B cell (primary cell): ENCODE measurements at regions not wholly inside any gene's neighbourhood (a gene's known extent, or its start where the extent isn't known, plus 50 kb on each side); places are given as distances from the start of the nearest gene placed in this dataset.

Experiments used
- ATAC-seq: fragments of 200-7000 bp; cut with Tn5 transposase; one replicate; pipeline ENCODE4 v1.10.0; 2021; ENCODE audit warnings: low read depth, mild to moderate bottlenecking, moderate number of reproducible peaks, moderate library complexity
- CTCF ChIA-PET: fragments of 350-600 bp; sonication (Branson Sonifier 250); formaldehyde crosslinking; loops from one replicate; lab custom pipeline; 2021; ENCODE audit warnings: antibody characterized with exemption, inconsistent platforms; lab: Charles Lee
- POLR2A ChIA-PET: fragments of 350-600 bp; sonication (Branson Sonifier 250); formaldehyde crosslinking; loops from one replicate; lab custom pipeline; 2021; ENCODE audit warnings: antibody characterized with exemption; lab: Charles Lee
- DNase-seq: peaks from one replicate; pipeline ENCODE4 v3.0.0; 2013
- H2AFZ ChIP-seq: 2 replicates; pipeline ENCODE4 v1.6.1; 2012; ENCODE audit warnings: mild to moderate bottlenecking, low read depth, low read length; ENCODE audit not compliant: insufficient read depth, poor library complexity, severe bottlenecking
- H3K27ac ChIP-seq, 2 donors: 1 replicate in 1 of 2; 2 replicates in 1 of 2; pipeline ENCODE4 v1.5.1; 2012 to 2013; ENCODE audit warnings: low read length in 2 of 2, mild to moderate bottlenecking in 2 of 2, moderate library complexity in 1 of 2
- H3K27me3 ChIP-seq, 4 experiments: fragments of 200-600 bp in 1 of 4; sonication (generic) in 1 of 4; replicated peaks in 1 of 4; 1 replicate in 2 of 4; 2 replicates in 2 of 4; pipeline versions ENCODE4 v1.6.1 to v1.7.0; 2013 to 2016; ENCODE audit warnings: low read length in 3 of 4, mild to moderate bottlenecking in 2 of 4, mixed read lengths in 1 of 4, moderate library complexity in 1 of 4; ENCODE audit not compliant: insufficient read depth in 4 of 4, control insufficient read depth in 3 of 4; ENCODE audit errors: control extremely low read depth in 1 of 4
- H3K36me3 ChIP-seq, 2 experiments: replicated peaks in 1 of 2; 1 replicate in 1 of 2; 2 replicates in 1 of 2; pipeline versions ENCODE4 v1.6.1 to v1.7.1; 2013; ENCODE audit warnings: low read length in 1 of 2; ENCODE audit not compliant: insufficient read depth in 2 of 2, control insufficient read depth in 1 of 2; ENCODE audit errors: control extremely low read depth in 1 of 2, extremely low read depth in 1 of 2
- H3K4me1 ChIP-seq, 2 donors: fragments of 200-600 bp in 1 of 2; sonication (generic) in 1 of 2; 1 replicate in 1 of 2; 2 replicates in 1 of 2; pipeline versions ENCODE4 v1.5.1 to v1.6.1; 2013 to 2017; ENCODE audit warnings: low read length in 2 of 2; ENCODE audit not compliant: control insufficient read depth in 2 of 2, insufficient read depth in 2 of 2
- H3K4me2 ChIP-seq: replicated peaks from 2 replicates; pipeline ENCODE3; 2012; ENCODE audit warnings: mild to moderate bottlenecking, low read depth, low read length; ENCODE audit not compliant: poor library complexity, severe bottlenecking
- H3K4me3 ChIP-seq, 5 experiments: fragments of 200-600 bp in 1 of 5; sonication (generic) in 1 of 5; 1 replicate in 3 of 5; 2 replicates in 2 of 5; pipeline versions ENCODE4 v1.5.1 to v1.7.0; 2011 to 2016; ENCODE audit warnings: low read length in 4 of 5, mild to moderate bottlenecking in 4 of 5, low read depth in 2 of 5, control low read depth in 1 of 5, moderate library complexity in 1 of 5; ENCODE audit not compliant: insufficient read depth in 1 of 5; ENCODE audit errors: control extremely low read depth in 1 of 5, extremely low read depth in 1 of 5
- H3K79me2 ChIP-seq: fragments of 200-600 bp; sonication (generic); one replicate; pipeline ENCODE4 v1.6.0; 2016; ENCODE audit warnings: low read length; ENCODE audit not compliant: control insufficient read depth, insufficient read depth
- H3K9ac ChIP-seq: fragments of 200-600 bp; sonication (generic); 2 replicates; pipeline ENCODE4 v1.6.1; 2017; ENCODE audit warnings: mild to moderate bottlenecking, low read length, moderate library complexity
- H3K9me3 ChIP-seq, 3 donors: one replicate each; pipeline versions ENCODE4 v1.6.1 to v1.7.1; 2013; ENCODE audit warnings: low read length in 2 of 3; ENCODE audit not compliant: control insufficient read depth in 2 of 3, insufficient read depth in 1 of 3; ENCODE audit errors: control extremely low read depth in 1 of 3
- H4K20me1 ChIP-seq: 2 replicates; pipeline ENCODE4 v1.6.0; 2012; ENCODE audit warnings: mild to moderate bottlenecking, low read length; ENCODE audit not compliant: insufficient read depth, control insufficient read depth, poor library complexity, severe bottlenecking
- H3K27ac Mint-ChIP-seq: one replicate; pipeline ENCODE4 v1.8.0; 2021; ENCODE audit warnings: mixed read lengths
- H3K27me3 Mint-ChIP-seq: one replicate; pipeline ENCODE4 v1.8.0; 2021; ENCODE audit warnings: mixed read lengths
- H3K4me1 Mint-ChIP-seq: one replicate; pipeline ENCODE4 v1.8.0; 2021; ENCODE audit warnings: mixed read lengths
- H3K4me3 Mint-ChIP-seq: one replicate; pipeline ENCODE4 v1.8.0; 2021; ENCODE audit warnings: mixed read lengths
- H3K9me3 Mint-ChIP-seq: one replicate; pipeline ENCODE4 v1.8.0; 2022; ENCODE audit warnings: mixed read lengths; ENCODE audit not compliant: insufficient read depth
- EZH2 ChIP-seq: IDR thresholded peaks from 2 replicates; pipeline ENCODE4 v1.6.1; 2012; ENCODE audit warnings: borderline replicate concordance, low read depth, mild to moderate bottlenecking, moderate library complexity, low read length; ENCODE audit not compliant: insufficient read depth, poor library complexity, severe bottlenecking
- WGBS: methylation state at CpG from one replicate; pipeline ENCODE4 v1.1.5; 2013; ENCODE audit warnings: missing lambda C conversion rate; ENCODE audit not compliant: insufficient coverage; 5-methylcytosine and 5-hydroxymethylcytosine counted together
- intact Hi-C: fragments of 100-400 bp; cut with micrococcal nuclease; formaldehyde crosslinking; loops from one replicate; pipeline ENCODE4 v1.10.0; 2022
- TF ChIP-seq, protein P1 (sequence below): fragments of 200-600 bp; IDR thresholded peaks from one replicate; pipeline ENCODE4 v1.8.0; 2022; ENCODE audit warnings: antibody characterized with exemption, mild to moderate bottlenecking

GRCh38 chr18:47758000-47758399, 172.5 kb downstream of the SMAD2 start:
- DNase-seq (no peak), ATAC-seq (no peak)
- Mint-ChIP-seq H3K9me3 (no peaks in the 10 kb centered on the region), H3K4me1 (no peaks in the 10 kb centered on the region), H3K4me3 (no peak overlapping the region), H3K27me3 (peaks cover 29% of the 10 kb centered on the region), H3K27ac (no peak overlapping the region)
- Histone ChIP-seq H3K36me3 (no peaks in the 10 kb centered on the region), H3K79me2 (no peaks in the 10 kb centered on the region), H3K27ac (no peak overlapping the region), H4K20me1 (no peaks in the 10 kb centered on the region), H3K27me3 (peaks cover 0 to 32% (median 11%) of the 10 kb centered on the region in 4 experiments), H3K9me3 (peaks cover 1 to 11% (median 7%) of the 10 kb centered on the region in 3 donors), H3K4me3 (no peak overlapping the region), H3K9ac (no peak overlapping the region), H3K4me2 (no peak overlapping the region), H2AFZ (no peak overlapping the region), H3K4me1 (no peaks in the 10 kb centered on the region)
- WGBS, result no CpG with 5 or more reads among the region's 2 CpGs
- CTCF ChIA-PET, result interaction anchor here (1.1 to 2.0 kb wide), 2 partner anchors 9 to 542 kb away, joined by 6 to 12 read pairs; no protein-coding TSS in a partner anchor
- intact Hi-C loops, result no loop called here
- POLR2A ChIA-PET, result no interaction called here
- TF ChIP-seq EZH2, result no peak
- TF ChIP-seq, protein P1, sequence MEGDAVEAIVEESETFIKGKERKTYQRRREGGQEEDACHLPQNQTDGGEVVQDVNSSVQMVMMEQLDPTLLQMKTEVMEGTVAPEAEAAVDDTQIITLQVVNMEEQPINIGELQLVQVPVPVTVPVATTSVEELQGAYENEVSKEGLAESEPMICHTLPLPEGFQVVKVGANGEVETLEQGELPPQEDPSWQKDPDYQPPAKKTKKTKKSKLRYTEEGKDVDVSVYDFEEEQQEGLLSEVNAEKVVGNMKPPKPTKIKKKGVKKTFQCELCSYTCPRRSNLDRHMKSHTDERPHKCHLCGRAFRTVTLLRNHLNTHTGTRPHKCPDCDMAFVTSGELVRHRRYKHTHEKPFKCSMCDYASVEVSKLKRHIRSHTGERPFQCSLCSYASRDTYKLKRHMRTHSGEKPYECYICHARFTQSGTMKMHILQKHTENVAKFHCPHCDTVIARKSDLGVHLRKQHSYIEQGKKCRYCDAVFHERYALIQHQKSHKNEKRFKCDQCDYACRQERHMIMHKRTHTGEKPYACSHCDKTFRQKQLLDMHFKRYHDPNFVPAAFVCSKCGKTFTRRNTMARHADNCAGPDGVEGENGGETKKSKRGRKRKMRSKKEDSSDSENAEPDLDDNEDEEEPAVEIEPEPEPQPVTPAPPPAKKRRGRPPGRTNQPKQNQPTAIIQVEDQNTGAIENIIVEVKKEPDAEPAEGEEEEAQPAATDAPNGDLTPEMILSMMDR, result peak; percentile 43

- POLR2A ChIA-PET, result no interaction called here
These were observed 174.0 kb downstream of the SMAD2 start for GRCh38 chr18:47756364-47757016.

More at GRCh38 chr18:47756364-47757016, 174.0 kb downstream of the SMAD2 start:
- intact Hi-C loops, result no loop called here
- no peaks in the 10 kb centered on the region for H3K4me1 ChIP-seq
- no peak overlapping the region for H3K9ac ChIP-seq
- no peaks in the 10 kb centered on the region for H3K9me3 Mint-ChIP-seq
- peaks cover 0 to 32% (median 11%) of the 10 kb centered on the region in 4 experiments for H3K27me3 ChIP-seq
- no peak overlapping the region for H2AFZ ChIP-seq
- no peaks in the 10 kb centered on the region for H3K36me3 ChIP-seq
- ATAC-seq, result peak; percentile 54
- no peak overlapping the region for H3K4me2 ChIP-seq
- CTCF ChIA-PET, result interaction anchor here (0.7 to 2.0 kb wide), 3 partner anchors 66 to 541 kb away, joined by 3 to 12 read pairs (median 7); no protein-coding TSS in a partner anchor
- H3K27ac Mint-ChIP-seq, result no peak overlapping the region
- no peaks in the 10 kb centered on the region for H3K79me2 ChIP-seq
- TF ChIP-seq, protein P1, result peak; percentile 86
- TF ChIP-seq EZH2, result no peak
- H3K4me1 Mint-ChIP-seq, result no peaks in the 10 kb centered on the region
- no peaks in the 10 kb centered on the region for H4K20me1 ChIP-seq
- H3K9me3 ChIP-seq, result peaks cover 1 to 11% (median 7%) of the 10 kb centered on the region in 3 donors
- no peak overlapping the region for H3K27ac ChIP-seq
- H3K4me3 ChIP-seq, result no peak overlapping the region
- peaks cover 27% of the 10 kb centered on the region for H3K27me3 Mint-ChIP-seq
- DNase-seq, result peak; percentile 44
- no peak overlapping the region for H3K4me3 Mint-ChIP-seq
- 37% methylated on average over 8 of the region's 9 CpGs for WGBS
